NAMALWA (cell line): ENCODE measurements at regions not wholly inside any gene's neighbourhood (a gene's known extent, or its start where the extent isn't known, plus 50 kb on each side); places are given as distances from the start of the nearest gene placed in this dataset.

Experiments used
- DNase-seq: peaks from one replicate; pipeline ENCODE4 v3.0.0-alpha.2; 2015; ENCODE audit warnings: low spot score

GRCh38 chr15:73001840-73002239 is 50.4 kb upstream of the NEO1 start:
- DNase-seq, result no peak

GRCh38 chr15:73000293-73000692 is 52.0 kb upstream of the NEO1 start:
- no peak for DNase-seq

- no peak for DNase-seq
Observed at GRCh38 chr15:72999586-72999985, 52.7 kb upstream of the NEO1 start.

GRCh38 chr15:72998681-72999466 is 53.4 kb upstream of the NEO1 start:
- no peak for DNase-seq

- no peak for DNase-seq
Observed at GRCh38 chr15:72998226-72998625, 54.0 kb upstream of the NEO1 start.

GRCh38 chr15:72995849-72996248 is 56.4 kb upstream of the NEO1 start:
- no peak for DNase-seq

GRCh38 chr15:72994534-72995177 is 57.6 kb upstream of the NEO1 start:
- DNase-seq, result no peak

- no peak for DNase-seq
Observed at GRCh38 chr15:72992841-72993252, 59.4 kb upstream of the NEO1 start.

- DNase-seq, result no peak
Observed at GRCh38 chr15:72991026-72991425, 61.2 kb upstream of the NEO1 start.

- DNase-seq, result no peak
Observed at GRCh38 chr15:72983801-72984545, 68.3 kb upstream of the NEO1 start.

GRCh38 chr15:72982714-72983113 is 69.5 kb upstream of the NEO1 start:
- no peak for DNase-seq

- DNase-seq, result no peak
Observed at GRCh38 chr15:72980661-72981060, 71.6 kb upstream of the NEO1 start.

GRCh38 chr15:72979791-72980190 is 72.5 kb upstream of the NEO1 start:
- no peak for DNase-seq

GRCh38 chr15:72979308-72979707 is 73.0 kb upstream of the NEO1 start:
- no peak for DNase-seq

GRCh38 chr15:72978223-72978622 is 74.0 kb upstream of the NEO1 start:
- no peak for DNase-seq

- no peak for DNase-seq
Observed at GRCh38 chr15:72972362-72972761, 79.9 kb upstream of the NEO1 start.

GRCh38 chr15:72971766-72972165 is 80.5 kb upstream of the NEO1 start:
- no peak for DNase-seq

GRCh38 chr15:72970933-72971760 is 81.1 kb upstream of the NEO1 start:
- DNase-seq, result no peak

- peak; percentile 10 for DNase-seq
Observed at GRCh38 chr15:72968531-72968922, 83.7 kb upstream of the NEO1 start.

- no peak for DNase-seq
Observed at GRCh38 chr15:72967811-72968530, 84.3 kb upstream of the NEO1 start.

- no peak for DNase-seq
Observed at GRCh38 chr15:72967397-72967796, 84.9 kb upstream of the NEO1 start.
